DOHH2 (cell line): ENCODE measurements at regions not wholly inside any gene's neighbourhood (a gene's known extent, or its start where the extent isn't known, plus 50 kb on each side); places are given as distances from the start of the nearest gene placed in this dataset.

ENCODE experiments used
- H3F3A ChIP-seq: fragments of 200-600 bp; sonication (generic), shearing (Covaris generic); 2 replicates; pipeline ENCODE4 v1.6.0; 2016; ENCODE audit warnings: antibody characterized with exemption, mild to moderate bottlenecking; ENCODE audit not compliant: control insufficient read depth, insufficient read depth
- H3K27ac ChIP-seq: fragments of 200-600 bp; sonication (generic); 2 replicates; pipeline ENCODE4 v1.5.1; 2014; ENCODE audit warnings: low read depth, mild to moderate bottlenecking, low read length, moderate library complexity
- H3K27me3 ChIP-seq: fragments of 200-600 bp; sonication (generic); 2 replicates; pipeline ENCODE4 v1.6.1; 2014; ENCODE audit warnings: mild to moderate bottlenecking, low read length, mixed read lengths; ENCODE audit not compliant: control insufficient read depth
- H3K36me3 ChIP-seq: fragments of 200-600 bp; sonication (generic); 2 replicates; pipeline ENCODE4 v1.6.1; 2014; ENCODE audit warnings: mild to moderate bottlenecking, low read length, moderate library complexity, mixed read lengths; ENCODE audit not compliant: control insufficient read depth
- H3K4me1 ChIP-seq: fragments of 200-600 bp; sonication (generic); 2 replicates; pipeline ENCODE4 v1.6.1; 2014; ENCODE audit warnings: mild to moderate bottlenecking, low read length, mixed read lengths; ENCODE audit not compliant: control insufficient read depth
- H3K4me2 ChIP-seq: fragments of 200-600 bp; sonication (generic); 2 replicates; pipeline ENCODE4 v1.6.0; 2014; ENCODE audit warnings: mild to moderate bottlenecking, low read length, moderate library complexity
- H3K4me3 ChIP-seq: fragments of 200-600 bp; sonication (generic); 2 replicates; pipeline ENCODE4 v1.5.1; 2014; ENCODE audit warnings: mild to moderate bottlenecking, low read length, mixed read lengths
- H3K79me2 ChIP-seq: fragments of 200-600 bp; sonication (generic); 2 replicates; pipeline ENCODE4 v1.6.1; 2014; ENCODE audit warnings: mild to moderate bottlenecking, low read length, mixed read lengths; ENCODE audit not compliant: control insufficient read depth
- H3K9me2 ChIP-seq: fragments of 200-600 bp; sonication (generic); replicated peaks from 2 replicates; pipeline ENCODE4 v1.6.1; 2014; ENCODE audit warnings: mild to moderate bottlenecking, low read length, mixed read lengths; ENCODE audit not compliant: control insufficient read depth
- H3K9me3 ChIP-seq: fragments of 200-600 bp; sonication (generic); 2 replicates; pipeline ENCODE4 v1.6.1; 2014; ENCODE audit warnings: antibody characterized with exemption, low read length, mixed read lengths; ENCODE audit not compliant: control insufficient read depth, insufficient read depth
- H4K20me1 ChIP-seq: fragments of 200-600 bp; sonication (generic); 2 replicates; pipeline ENCODE4 v1.6.0; 2014; ENCODE audit warnings: low read depth, mild to moderate bottlenecking, antibody characterized with exemption, low read length, moderate library complexity; ENCODE audit not compliant: control insufficient read depth, insufficient read depth
- CTCF ChIP-seq: fragments of 200-600 bp; sonication (generic); IDR thresholded peaks from one replicate; pipeline ENCODE4 v1.5.1; 2014; ENCODE audit warnings: antibody characterized with exemption, mild to moderate bottlenecking, low read depth, low read length; ENCODE audit not compliant: poor library complexity, severe bottlenecking
- EZH2phosphoT487 ChIP-seq: fragments of 200-600 bp; sonication (generic); IDR thresholded peaks from 2 replicates; pipeline ENCODE4 v1.6.1; 2017; ENCODE audit warnings: borderline replicate concordance, mild to moderate bottlenecking, antibody characterized with exemption, low read length, moderate library complexity, mixed read lengths

DNA sequence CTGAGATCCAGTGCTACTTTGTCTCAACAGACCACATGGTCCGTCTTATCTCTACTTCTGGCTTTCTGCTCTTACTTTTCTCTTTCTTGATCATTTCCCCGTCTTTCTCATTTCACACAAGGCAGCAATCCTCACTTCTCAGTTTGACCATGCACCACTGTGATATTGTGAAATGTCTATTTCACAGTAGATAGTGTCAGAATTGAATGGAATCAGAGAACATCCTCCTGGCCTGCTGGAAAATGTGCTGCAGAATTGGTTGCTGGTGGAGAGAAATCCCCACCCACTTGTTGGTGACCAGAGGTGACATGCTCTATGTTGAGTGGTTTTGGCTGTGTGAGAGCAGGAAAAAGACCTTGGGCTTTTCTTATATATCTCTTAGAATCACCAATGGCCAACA lies 57.8 kb upstream of the RCN1 start:
- no peak for TF ChIP-seq EZH2phosphoT487
- TF ChIP-seq CTCF, result no peak
- Histone ChIP-seq H3K9me2 (no peaks in the 10 kb centered on the region), H3K4me2 (no peak overlapping the region), H3K4me3 (no peak overlapping the region), H3F3A (no peaks in the 10 kb centered on the region), H3K27me3 (no peaks in the 10 kb centered on the region), H3K36me3 (no peaks in the 10 kb centered on the region), H4K20me1 (no peaks in the 10 kb centered on the region), H3K4me1 (no peaks in the 10 kb centered on the region), H3K27ac (no peak overlapping the region), H3K79me2 (no peaks in the 10 kb centered on the region), H3K9me3 (no peaks in the 10 kb centered on the region)

DNA sequence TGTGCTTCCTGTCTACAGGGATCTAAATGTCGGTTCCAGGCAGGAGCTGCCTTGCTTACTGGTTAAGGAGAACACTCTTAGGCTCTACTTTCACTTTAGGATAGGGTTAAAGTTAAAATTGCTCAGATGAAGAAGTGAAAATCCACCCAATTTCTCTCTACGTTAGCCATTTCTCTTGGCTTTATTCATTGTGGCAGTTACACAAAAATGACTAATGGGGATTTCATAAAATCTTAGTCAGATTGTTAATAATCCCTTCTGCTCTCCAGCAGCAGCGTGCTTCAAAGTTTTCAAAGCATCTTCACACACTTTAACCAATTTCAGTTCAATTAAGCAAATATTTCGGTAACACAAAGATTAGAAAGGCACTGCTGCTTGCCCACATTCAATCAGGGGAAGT lies 58.4 kb upstream of the RCN1 start:
- Histone ChIP-seq H3K4me1 (no peaks in the 10 kb centered on the region), H4K20me1 (no peaks in the 10 kb centered on the region), H3K4me3 (no peak overlapping the region), H3K9me2 (no peaks in the 10 kb centered on the region), H3K27me3 (no peaks in the 10 kb centered on the region), H3K9me3 (no peaks in the 10 kb centered on the region), H3K79me2 (no peaks in the 10 kb centered on the region), H3F3A (no peaks in the 10 kb centered on the region), H3K27ac (no peak overlapping the region), H3K4me2 (no peak overlapping the region), H3K36me3 (no peaks in the 10 kb centered on the region)
- TF ChIP-seq CTCF (no peak), EZH2phosphoT487 (no peak)

GRCh38 chr11:32032052-32032451 lies 58.8 kb upstream of the RCN1 start:
- H3K9me3 ChIP-seq, result no peaks in the 10 kb centered on the region
- no peaks in the 10 kb centered on the region for H4K20me1 ChIP-seq
- H3K4me3 ChIP-seq, result no peak overlapping the region
- H3K4me2 ChIP-seq, result no peak overlapping the region
- TF ChIP-seq CTCF (no peak), EZH2phosphoT487 (no peak)
- no peaks in the 10 kb centered on the region for H3F3A ChIP-seq
- H3K9me2 ChIP-seq, result no peaks in the 10 kb centered on the region
- no peaks in the 10 kb centered on the region for H3K27me3 ChIP-seq
- no peaks in the 10 kb centered on the region for H3K36me3 ChIP-seq
- no peaks in the 10 kb centered on the region for H3K79me2 ChIP-seq
- no peak overlapping the region for H3K27ac ChIP-seq
- no peaks in the 10 kb centered on the region for H3K4me1 ChIP-seq

DNA sequence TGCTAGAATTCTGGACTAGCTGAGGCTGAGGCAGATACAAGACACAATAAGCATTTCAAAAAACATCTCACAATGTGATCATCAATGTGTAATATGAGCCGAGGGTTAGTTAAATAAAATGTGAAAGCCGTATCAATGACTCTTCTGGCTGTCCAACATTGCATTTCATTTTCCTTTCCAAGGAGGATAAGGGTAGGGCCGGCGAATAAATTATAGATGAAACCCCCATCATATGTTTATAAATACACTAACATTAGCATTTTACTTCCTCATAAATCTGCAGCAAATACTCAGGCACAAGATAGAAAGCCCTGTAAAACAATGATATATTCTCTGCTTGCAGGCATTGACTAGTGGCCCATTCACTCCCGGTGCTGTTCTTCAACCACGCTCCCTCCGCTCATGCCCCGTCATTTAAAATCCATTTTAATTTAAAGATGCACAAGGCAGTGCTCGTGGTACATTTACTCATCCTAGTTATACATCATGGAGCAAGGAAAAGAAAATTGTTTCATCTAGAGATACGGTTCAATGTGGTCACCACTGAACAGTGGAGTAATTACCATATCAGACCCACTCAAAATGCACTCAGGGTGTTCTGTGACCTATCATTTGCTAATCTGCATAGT lies 59.9 kb upstream of the RCN1 start:
- H3K4me1 ChIP-seq, result no peaks in the 10 kb centered on the region
- no peaks in the 10 kb centered on the region for H3K36me3 ChIP-seq
- H3K27me3 ChIP-seq, result no peaks in the 10 kb centered on the region
- H4K20me1 ChIP-seq, result no peaks in the 10 kb centered on the region
- H3K27ac ChIP-seq, result no peak overlapping the region
- no peaks in the 10 kb centered on the region for H3K79me2 ChIP-seq
- no peaks in the 10 kb centered on the region for H3K9me2 ChIP-seq
- no peak for TF ChIP-seq EZH2phosphoT487
- no peak for TF ChIP-seq CTCF
- H3K4me3 ChIP-seq, result no peak overlapping the region
- H3K4me2 ChIP-seq, result no peak overlapping the region
- H3F3A ChIP-seq, result no peaks in the 10 kb centered on the region
- H3K9me3 ChIP-seq, result no peaks in the 10 kb centered on the region
